ENCODE measurements at regions not wholly inside any gene's neighbourhood (a gene's known extent, or its start where the extent isn't known, plus 50 kb on each side); places are given as distances from the start of the nearest gene placed in this dataset.

DNA sequence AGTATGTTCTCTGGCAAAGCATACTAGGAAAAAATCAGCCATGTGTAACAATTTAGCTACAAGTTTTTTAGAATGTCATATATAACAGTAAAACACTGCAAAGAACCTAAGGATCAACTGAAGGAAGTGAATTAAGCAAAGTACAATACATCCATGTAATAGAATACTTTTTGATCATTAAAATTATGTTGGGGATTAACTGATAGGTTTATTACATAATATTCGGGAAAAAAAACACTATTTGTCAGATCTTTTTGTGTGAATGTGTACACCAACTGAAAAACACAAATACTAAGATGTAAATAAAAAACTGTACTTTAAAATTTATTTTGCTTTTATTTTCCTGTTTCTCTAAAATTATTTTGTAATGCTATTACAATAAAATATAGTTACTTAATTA is 185.5 kb upstream of the DYNLRB2 start:
- no peak for DNase-seq

DNA sequence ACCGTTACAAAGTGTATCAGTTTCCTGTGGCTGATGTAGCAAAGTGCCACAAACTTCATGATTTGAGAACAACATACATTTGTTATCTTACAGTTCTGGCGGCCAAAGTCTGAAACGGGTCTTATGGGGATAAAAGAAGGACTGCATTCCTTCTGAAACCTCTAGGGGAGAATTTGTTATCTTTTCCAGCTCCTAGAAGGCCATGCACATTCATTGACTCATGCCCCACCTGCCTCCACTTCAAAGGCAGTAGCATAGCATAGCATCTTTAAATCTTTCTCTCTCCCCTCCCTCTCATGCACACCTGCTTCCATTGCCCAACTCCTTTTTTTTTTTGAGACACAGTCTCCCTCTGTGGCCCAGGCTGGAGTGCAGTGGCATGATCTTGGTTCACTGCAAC is 190.7 kb upstream of the DYNLRB2 start:
- DNase-seq: no peak

DNA sequence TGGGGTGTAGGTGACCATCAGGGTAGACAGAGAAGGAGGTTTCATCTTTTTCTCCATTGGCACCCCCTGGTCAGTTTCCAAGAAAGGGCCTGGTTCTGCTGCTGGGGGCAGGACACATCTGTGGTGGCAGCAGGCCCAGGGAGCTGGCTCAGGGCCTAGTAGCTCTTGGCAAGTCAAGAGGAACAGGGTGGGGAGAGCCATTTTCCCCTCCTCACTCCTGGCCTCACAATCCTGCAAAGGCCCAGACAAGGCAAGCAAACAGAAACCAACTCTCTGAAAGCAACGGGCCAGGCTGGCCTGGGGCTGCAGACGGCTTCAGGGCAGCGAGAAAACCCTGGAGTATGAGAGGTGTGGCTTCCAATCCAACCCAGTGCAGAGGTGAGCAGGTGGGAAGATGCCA is 192.9 kb upstream of the DYNLRB2 start:
- DNase-seq: no peak

DNA sequence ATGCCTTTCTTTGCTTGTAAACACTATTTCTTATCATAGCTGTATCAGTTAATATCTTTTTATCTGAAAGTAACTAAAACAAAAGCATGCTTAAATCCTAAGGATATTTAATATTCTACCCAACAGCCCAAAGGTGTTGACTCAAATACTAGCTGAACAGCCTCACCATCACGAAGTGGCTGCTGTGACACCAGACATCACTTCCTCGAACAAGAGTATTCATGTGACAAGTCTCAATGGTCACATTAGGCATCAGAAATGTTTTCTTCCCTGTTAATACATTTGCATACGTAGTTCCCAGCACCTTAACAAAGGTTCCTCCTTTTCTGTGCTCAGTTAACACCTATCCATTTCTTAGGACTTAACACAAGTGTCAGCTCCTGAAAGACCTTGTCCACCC is 193.8 kb upstream of the DYNLRB2 start:
- DNase-seq: no peak

DNA sequence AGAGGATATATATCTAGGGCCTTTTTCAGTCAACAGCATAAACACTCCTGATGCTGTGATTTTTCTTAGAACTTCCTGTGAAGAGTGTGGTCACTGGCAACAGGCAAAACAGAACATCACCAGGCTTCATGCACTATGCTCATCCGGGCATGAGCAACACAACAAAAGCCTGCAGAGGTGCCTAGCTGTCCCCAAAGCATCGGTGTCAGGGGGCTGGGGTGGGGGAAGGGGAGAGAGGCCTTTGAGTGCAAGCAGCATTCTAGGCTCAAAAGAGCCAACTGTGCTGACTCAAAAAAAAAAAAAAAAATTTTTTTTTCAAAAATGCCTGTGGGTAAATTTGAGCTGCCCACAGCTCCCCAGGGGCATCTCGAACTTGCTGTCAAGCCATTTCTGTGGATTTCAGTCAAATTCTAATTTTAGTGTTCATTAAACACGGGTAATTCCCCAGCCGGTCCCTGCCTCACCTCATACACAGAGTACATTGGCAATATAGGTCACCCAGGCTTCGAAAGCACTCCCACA is 194.6 kb upstream of the DYNLRB2 start:
- DNase-seq: no peak

DNA sequence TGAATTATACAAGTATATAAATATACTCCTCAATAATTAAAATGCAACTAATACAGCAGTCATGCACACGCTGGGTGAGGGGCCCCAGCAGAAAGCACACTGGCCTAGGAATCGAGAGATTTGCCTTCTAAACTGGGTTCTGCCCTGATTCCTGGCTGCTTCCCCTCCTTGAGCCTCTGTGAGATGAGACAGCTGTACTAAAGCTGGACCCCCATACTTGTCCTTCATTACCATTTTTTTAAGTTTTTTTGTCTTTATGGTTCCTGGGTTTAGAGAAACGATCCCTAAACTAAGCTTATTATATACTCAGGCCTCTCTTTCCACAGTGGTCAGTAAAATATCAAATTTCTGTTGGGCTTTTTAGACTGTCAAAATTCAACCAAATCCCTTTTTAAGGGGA is 195.1 kb upstream of the DYNLRB2 start:
- DNase-seq: no peak

DNA sequence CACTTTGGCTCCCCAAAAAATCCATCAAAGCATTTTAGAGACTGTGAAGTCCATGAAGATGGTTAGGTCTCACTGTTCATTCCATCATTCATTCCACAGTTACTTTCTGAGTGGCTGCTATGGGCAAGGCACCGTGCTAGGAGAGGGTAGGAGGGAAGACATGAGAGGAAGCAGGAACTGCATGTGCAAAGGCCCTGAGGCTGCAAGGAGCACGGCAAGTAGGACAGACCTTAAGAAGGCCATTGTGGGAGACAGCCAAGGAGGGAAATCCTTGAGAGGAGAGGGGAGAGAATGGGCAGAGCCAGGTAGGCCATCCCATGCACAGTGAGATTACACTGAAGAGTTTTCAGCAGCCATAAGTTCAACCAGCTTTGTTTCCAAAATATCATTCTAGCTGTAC is 196.2 kb upstream of the DYNLRB2 start:
- no peak for DNase-seq

DNA sequence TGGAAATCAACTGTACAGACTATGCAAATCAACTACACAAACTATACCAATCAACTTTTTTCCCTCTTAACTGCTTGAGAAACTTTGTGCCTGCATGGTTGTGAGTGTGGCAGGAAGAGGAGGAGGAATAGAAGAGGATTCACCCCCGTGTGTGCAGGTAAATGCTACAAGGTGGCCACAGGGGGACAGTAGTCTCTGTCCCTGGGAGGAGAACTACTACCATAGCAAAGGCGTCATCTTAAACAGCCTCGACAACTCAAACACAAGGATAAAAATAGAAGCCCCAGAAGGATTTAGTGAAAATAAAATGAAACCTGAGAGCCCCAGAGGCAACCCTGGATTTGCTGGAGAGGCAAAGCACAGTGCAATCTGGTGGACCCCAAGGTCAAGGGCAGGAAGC is 199.5 kb upstream of the DYNLRB2 start:
- no peak for DNase-seq

DNA sequence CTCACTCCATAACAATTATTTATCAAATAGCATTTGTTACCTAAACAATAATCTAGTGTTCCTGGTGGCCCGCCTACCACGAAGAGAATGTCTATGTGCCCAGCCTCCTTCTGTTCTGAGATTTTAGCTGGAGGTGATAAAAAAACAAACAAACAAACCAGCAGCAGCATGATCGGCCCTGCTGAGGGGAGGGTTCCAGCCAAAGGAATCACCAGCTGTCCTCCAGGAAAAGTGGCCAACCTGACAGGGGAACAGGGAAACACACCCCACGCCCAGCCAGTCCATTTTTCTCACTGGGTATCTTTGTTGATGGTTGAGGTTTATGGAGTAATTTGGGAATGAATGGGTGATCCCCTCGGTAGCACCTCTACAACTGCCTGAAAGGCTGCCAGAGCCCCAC is 203.0 kb upstream of the DYNLRB2 start:
- DNase-seq: no peak

DNA sequence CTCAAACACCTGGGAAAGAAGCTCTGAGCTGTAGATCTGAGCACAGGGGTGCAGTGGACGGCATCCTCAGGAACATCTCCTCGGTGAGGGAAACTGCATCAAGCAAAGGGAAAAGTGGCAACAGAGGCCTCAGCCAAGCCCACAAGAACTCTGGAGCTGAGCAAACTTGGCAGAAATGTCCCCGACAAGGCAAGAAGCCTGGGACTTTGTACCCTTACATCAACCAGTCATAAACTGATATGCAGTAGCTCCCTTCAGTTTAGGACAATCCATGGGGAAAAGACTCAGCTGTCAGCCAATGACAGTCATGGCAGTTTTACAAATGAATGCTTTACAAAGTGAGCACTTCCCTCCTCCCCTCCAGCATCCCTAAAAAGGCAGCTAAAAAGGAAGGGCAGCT is 210.0 kb upstream of the DYNLRB2 start:
- DNase-seq: no peak

DNA sequence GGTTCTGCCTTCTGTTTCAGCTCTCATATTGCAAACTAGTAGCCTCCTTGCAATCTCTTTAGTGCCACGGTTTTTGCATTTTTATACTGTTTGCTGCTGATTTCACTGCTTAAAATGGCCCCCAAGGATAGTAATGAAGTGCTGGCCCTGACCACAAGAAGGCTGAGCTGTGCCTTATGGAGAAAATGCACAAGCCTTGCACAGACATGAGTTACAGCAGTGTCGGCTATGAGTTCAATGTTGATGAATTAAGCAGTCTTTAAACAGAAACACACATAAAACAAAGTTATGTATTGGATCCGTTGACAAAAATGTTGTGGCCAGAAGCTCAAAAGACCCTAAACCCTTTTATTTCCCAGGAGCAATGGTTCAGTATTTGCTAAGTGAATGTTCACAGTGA is 210.6 kb upstream of the DYNLRB2 start:
- DNase-seq: no peak

DNA sequence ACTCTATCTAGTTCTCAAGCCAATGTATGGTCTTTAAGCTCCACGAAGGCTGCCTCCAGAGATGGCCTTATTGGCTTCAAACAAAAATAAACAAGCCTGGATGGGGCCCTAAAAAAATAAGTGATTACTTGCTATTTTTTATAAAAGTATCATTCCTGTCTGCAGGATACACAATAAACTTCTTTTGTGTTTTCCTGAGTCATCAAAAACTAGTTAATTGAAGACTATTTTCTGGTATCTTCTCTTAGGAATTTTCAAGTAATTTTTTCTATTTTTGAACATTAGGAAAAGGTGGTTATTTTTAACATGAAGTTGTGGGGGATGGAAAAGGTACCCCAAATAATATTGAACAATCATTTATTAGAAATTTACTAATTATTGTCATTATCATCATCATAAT is 213.1 kb upstream of the DYNLRB2 start:
- no peak for DNase-seq

DNA sequence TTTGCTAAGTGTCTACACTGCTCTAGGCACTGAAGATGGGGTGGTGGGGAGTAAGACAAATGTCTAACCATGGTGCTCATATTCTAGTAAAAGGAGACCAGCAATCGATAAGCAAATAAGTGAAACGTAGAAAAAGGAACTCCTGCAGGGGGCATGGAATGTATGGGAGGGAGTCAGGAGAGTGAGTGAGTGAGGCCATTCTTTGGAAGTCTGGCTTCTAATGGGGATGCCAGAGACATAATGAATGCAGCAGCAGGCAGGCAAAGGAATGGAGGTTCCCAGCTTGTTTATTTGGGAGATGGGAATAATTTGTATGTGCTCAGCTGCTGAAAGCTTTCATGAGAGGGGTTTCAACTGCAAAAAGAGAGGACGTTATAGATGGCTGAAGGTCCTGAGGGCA is 216.4 kb upstream of the DYNLRB2 start:
- no peak for DNase-seq

DNA sequence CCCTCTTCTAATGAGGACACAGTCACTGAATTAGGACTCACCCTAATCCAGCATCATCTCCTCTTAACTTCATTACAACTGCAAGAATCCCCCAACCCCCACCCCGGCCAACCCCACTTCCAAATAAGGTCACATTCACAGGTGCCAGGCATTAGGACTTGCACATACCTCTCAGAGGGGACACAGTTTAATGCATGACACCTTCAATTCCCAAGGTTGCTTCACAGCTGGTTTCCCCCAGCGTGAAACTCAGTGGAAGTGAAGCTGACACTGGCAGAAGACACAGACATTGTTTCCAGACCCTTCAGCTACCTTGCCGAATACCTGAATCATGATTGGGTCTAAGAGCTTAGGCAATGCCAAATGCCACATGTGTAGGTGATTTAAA is 217.0 kb upstream of the DYNLRB2 start:
- no peak for DNase-seq

DNA sequence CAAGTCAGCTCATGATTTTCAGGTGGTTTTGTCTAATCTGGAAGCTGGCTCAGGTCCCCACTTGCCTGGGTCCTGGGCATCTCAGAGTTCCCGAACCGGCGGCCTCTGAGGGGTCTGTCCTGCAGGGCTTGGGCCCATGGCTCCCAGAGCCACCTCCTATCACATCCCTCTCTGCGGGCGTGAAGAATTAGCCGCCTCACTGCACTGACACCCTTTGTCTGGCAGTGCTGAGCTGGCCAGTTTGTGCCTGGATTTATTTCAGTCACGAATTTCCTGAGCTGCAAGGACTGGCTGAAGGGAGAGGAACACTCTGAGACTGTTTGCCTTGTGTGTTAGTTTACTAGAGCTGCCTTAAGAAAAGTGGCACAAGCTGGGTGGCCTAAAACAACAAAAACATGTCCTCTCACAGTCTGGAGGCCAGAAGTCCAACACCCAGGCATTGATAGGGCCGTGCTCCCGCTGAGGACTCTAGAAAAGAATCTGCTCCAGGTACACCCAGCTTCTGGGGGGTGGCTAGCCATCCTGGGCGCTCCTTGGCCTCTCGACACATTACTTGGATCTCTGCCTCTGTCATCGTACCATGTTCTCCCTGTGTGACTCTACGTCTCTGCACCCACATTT is 217.5 kb upstream of the DYNLRB2 start:
- no peak for DNase-seq

DNA sequence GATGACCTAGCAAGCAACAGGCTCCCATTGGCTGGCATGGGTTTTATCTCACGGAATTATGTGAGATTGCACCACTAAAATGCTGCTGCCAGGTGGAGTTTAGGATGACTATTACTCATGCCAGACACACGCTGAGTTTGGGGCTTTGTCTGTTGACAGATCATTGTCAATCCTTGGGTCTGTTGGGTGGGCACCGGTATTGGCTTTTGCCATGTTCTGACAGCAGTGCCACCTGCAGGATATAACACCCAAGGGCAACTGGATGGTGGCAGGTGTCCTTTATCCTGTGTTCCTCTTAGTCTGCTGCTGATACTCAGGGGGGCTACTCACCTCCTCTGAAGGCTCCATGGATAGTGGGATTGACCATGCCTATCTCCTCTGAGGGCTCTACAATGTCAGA is 221.6 kb upstream of the DYNLRB2 start:
- DNase-seq: no peak

DNA sequence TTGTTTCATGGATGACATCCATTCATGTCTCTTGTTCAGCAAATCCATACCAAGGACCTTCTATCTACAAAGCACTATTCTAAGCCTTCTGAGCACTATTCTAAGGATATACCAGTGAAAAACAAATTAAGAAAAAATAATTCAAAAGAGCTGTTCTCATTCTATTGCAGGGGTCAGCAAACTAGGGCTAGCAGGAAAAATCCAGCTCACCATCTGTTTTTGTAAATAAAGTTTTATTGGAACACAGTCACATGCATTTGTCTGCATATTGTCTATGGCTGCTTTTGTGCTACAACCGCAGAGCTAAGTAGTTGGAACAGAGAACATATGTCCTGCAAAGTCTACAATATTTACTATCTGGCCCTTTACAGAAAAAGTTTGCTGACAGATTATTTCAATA is 222.7 kb upstream of the DYNLRB2 start:
- no peak for DNase-seq

DNA sequence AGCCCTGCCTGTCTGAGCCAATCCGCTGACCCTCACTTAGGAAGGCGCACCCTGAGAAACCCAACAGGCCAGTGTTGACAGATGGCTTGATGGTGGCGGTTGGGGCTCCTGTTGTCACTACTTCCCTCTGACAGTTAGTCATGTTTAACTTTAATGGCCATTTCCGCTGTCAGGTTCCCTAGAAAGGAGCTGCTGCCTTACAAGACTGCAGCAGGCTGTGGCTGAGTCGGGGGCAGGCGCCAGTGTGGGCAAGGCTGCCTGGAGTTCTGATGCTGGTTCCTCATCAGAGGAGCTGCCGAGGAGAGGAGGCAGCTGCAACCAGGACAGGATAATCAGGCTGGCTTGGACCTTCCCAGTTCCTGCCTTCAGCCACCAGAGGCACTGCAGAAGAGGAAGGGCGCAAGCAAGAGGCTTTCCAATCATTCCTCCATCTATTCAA is 223.2 kb upstream of the DYNLRB2 start:
- DNase-seq: no peak

DNA sequence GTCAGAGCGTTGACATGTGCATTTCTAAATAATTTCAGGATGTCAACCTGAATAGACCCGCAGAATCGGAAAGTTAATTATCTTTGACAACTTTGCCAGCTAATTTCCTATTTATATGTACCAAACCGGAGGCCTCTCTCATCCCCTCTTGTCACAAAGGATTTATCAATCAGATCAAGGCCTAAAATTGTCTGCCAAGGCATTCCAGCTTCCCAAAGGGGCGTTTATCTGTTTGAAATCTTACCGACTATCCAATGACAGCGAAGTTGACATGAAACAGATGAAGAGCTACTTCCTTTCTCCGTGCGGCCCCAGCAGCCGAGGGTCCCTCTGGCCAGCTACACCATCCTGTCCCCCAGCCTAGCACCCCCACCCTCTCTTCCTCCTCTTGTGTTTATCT is 223.7 kb upstream of the DYNLRB2 start:
- no peak for DNase-seq

DNA sequence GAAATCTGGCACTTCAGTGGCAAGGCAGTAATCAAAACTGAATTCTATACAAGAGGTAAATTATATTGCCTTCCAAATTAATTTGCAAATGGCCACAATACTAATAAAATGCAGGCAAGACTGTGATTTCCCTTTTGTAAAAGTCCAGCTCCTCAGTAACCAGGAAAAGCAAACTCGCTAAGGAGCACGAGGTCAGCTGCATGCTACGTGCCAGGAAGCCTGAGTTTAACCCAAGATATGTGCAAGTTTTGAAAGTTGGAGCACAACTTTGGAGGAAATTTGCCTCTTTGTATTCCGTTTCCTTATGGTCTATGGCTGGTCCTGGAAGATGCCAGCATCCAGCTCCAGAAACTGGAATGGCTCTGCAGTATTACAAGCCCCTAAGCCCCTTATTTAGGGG is 226.8 kb upstream of the DYNLRB2 start:
- DNase-seq: no peak

DNA sequence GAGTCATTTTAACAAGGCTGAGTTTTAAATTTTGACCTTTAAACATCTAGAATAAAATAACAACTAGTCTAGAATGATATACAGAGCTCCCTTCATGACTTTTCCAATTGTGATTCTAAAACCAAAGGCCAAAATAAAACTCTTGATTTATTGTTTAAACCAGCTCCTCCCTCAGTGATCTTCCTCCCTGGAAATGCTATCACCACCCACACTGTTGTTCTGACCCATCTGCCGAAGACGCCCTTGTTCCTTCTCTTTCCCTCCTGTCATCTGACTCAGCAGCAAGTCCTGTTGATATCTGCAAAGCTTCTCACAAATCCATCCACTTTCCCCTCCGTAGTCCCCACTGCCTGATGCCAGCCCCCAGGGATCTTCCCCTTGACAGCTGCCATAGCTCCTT is 231.6 kb upstream of the DYNLRB2 start:
- DNase-seq: no peak

DNA sequence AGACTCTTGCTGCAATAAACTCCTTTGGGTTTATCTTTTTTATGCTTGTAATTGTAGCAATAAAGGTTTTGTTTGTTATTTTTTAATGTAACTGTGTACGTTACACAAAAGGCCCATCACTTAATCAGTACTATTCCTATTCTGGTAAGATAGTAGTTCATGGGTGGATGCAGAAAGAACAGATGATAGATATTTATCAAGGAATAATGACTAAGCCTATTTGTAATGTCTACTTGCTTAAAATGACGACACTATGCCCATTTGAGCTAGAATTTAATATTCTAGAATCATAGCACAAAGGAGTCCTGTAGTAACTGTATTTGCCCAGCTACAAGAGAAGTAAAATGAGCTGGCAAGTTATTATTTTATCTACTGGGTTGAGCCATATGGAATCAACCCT is 235.4 kb upstream of the DYNLRB2 start:
- no peak for DNase-seq

DNA sequence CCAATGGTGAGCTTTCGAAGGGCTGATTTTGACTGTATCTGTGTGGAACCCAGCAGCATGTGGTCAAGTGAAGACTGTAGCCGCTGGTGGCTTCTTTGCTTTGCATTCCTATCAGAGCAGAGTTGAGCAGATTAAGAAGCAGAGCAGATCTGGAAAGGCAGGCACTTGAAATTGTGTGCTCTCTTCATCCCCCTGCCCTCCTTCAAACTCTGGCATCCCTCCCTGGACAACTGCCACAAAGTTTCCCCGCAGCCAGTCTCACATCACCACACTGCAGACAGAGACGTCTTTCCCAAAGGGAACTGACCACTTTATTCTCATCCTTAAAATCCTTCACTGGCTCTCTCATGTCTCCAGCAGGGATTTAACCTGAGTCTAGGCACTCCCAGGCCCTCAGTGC is 237.1 kb upstream of the DYNLRB2 start:
- no peak for DNase-seq

DNA sequence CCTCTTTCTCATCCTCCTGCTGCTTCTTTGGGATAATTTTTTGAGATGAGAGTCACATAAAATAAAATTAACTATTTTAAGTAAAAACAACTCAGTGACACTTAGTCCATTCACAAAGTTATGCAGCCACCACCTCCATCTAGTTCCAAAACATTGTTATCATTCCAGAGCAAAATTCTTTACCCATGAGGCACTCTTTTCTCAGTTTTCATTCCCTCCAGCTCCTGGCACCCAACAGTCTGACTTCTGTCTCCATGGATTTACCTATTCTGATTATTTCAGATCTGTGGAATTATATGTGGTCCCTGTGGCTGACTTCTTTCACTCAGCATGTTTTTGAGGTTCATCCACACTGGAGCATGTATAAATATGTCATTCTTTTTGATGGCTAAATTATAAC is 239.9 kb upstream of the DYNLRB2 start:
- no peak for DNase-seq

DNA sequence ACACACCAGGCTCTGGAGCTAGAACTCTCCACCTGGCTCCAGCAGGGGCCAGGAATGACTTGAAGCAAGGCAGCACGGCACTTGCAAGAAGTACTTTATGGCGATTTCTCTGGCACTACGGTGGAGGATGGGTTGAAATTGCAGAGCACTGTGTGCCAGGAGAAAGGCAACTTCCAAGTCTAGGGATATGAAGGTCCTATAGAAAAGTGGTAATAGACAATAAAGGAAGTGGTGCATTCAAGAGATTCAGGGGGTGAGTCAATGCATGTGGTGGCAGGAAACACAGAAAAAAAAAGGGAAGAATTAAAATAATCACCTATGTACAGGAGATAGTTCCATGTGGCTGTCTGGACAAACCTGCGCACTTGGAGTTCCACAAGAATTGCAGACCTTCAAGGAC is 240.3 kb upstream of the DYNLRB2 start:
- DNase-seq: no peak

DNA sequence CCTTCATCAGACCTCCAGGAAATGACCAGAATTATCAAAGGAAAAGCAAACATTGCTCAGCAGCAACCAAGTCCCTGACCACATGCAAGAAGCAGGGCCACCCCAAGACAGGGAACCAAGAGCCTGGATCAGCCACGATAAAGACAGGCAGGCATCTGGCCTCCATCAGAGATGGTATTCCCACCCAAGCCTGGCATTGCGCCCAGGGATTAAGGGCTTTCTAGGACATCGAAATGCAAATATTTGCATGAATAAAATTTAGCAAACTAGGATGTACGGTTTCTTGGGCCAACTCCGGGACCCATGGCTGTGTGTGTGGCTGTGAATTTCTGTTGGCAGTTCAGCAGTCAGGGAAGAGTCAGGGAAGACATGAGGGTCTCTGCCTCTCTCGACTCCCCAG is 241.4 kb upstream of the DYNLRB2 start:
- no peak for DNase-seq

Data from CD4-positive, alpha-beta T cell treated with Interleukin-10 for 1 hour (primary cell).